Left ventricle myocardium inferior (tissue), 1 donor: ENCODE measurements at regions not wholly inside any gene's neighbourhood (a gene's known extent, or its start where the extent isn't known, plus 50 kb on each side); places are given as distances from the start of the nearest gene placed in this dataset.
A peak's percentile ranks its signal among the peaks of the same experiment; 100 is the strongest.

ENCODE experiments used
- DNase-seq: peaks from one replicate; pipeline ENCODE4 v3.0.0-alpha.2; 2020
- H3K27ac ChIP-seq: fragments of 200-600 bp; replicated peaks from 2 replicates; pipeline ENCODE4 v1.8.0; 2021
- H3K27me3 ChIP-seq: fragments of 200-600 bp; 2 replicates; pipeline ENCODE4 v1.8.0; 2021; ENCODE audit warnings: low read depth
- H3K36me3 ChIP-seq: fragments of 200-600 bp; 2 replicates; pipeline ENCODE4 v1.8.0; 2021
- H3K4me1 ChIP-seq: fragments of 200-600 bp; 2 replicates; pipeline ENCODE4 v1.8.0; 2021
- H3K4me3 ChIP-seq: fragments of 200-600 bp; 2 replicates; pipeline ENCODE4 v1.8.0; 2021; ENCODE audit warnings: mild to moderate bottlenecking, moderate library complexity
- H3K9me3 ChIP-seq: fragments of 200-600 bp; replicated peaks from 2 replicates; pipeline ENCODE4 v1.8.0; 2021
- intact Hi-C: fragments of 100-400 bp; cut with micrococcal nuclease; formaldehyde crosslinking; loops from one replicate; pipeline ENCODE4 v1.11.0; 2022
- TF ChIP-seq, protein P1 (sequence below): fragments of 200-600 bp; IDR thresholded peaks from 2 replicates; pipeline ENCODE4 v1.8.0; 2021; ENCODE audit warnings: antibody characterized with exemption, mild to moderate bottlenecking, borderline replicate concordance
- donor health status: DM: no; HTN: yes; CAD: no; lungs with severe emphysema.

GRCh38 chr17:68134046-68134637, 98.6 kb downstream of the KPNA2 start:
- no peak for DNase-seq
- TF ChIP-seq, protein P1, sequence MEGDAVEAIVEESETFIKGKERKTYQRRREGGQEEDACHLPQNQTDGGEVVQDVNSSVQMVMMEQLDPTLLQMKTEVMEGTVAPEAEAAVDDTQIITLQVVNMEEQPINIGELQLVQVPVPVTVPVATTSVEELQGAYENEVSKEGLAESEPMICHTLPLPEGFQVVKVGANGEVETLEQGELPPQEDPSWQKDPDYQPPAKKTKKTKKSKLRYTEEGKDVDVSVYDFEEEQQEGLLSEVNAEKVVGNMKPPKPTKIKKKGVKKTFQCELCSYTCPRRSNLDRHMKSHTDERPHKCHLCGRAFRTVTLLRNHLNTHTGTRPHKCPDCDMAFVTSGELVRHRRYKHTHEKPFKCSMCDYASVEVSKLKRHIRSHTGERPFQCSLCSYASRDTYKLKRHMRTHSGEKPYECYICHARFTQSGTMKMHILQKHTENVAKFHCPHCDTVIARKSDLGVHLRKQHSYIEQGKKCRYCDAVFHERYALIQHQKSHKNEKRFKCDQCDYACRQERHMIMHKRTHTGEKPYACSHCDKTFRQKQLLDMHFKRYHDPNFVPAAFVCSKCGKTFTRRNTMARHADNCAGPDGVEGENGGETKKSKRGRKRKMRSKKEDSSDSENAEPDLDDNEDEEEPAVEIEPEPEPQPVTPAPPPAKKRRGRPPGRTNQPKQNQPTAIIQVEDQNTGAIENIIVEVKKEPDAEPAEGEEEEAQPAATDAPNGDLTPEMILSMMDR, result no peak
- intact Hi-C loops, result no loop called here
- Histone ChIP-seq H3K27ac (peak overlapping the region; percentile 72), H3K9me3 (no peaks in the 10 kb centered on the region), H3K27me3 (no peaks in the 10 kb centered on the region), H3K4me1 (peaks cover 27% of the 10 kb centered on the region), H3K4me3 (no peak overlapping the region), H3K36me3 (peaks cover 22% of the 10 kb centered on the region)

GRCh38 chr17:68134731-68135130, 99.2 kb downstream of the KPNA2 start:
- TF ChIP-seq, protein P1, result no peak
- intact Hi-C loops, result no loop called here

DNA sequence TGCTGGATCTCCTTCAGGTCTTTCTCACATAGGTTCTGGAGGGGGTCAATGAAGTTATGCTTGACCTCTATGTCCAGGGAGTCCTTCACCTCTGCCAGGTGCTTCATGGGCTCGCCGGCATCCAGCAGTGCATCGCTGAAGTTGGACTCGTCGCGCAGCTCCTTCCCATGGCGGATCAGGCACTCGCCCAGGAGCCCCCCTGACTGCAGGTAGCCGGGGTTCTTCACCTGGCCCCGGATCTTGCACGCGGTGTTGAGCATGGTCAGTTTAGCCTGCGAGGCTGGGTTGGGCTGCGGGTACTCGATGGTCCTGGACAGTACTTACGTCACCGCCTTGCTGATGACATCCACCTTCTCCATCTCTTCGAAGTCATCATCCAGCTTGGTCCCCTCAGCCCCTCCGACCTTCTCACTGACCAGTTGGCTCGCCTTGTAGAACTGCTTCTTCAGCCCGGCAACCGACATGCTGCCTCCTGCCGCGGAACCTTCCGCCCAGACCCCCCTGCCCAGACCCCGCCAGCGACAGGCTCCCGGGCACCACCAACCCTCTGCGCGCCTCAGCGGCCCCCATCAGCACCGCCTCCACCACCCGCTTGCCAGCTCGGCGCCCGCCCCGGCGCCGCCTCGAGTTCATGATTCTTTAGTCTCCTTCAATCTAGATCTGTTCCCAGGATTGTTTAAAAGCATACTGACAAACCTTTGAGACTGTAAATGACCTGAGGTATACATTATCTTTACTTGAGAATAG, 99.8 kb downstream of the KPNA2 start:
- intact Hi-C loops, result no loop called here
- Histone ChIP-seq H3K4me1 (peaks cover 15% of the 10 kb centered on the region), H3K27me3 (no peaks in the 10 kb centered on the region), H3K36me3 (peaks cover 22% of the 10 kb centered on the region), H3K9me3 (no peaks in the 10 kb centered on the region), H3K27ac (no peak overlapping the region), H3K4me3 (no peak overlapping the region)
- TF ChIP-seq, protein P1, result no peak
- no peak for DNase-seq

More at GRCh38 chr17:68134731-68135130, 99.2 kb downstream of the KPNA2 start:
- Histone ChIP-seq H3K4me1 (peaks cover 21% of the 10 kb centered on the region), H3K27me3 (no peaks in the 10 kb centered on the region), H3K36me3 (peaks cover 22% of the 10 kb centered on the region), H3K27ac (no peak overlapping the region), H3K9me3 (no peaks in the 10 kb centered on the region), H3K4me3 (no peak overlapping the region)
- DNase-seq, result no peak

DNA sequence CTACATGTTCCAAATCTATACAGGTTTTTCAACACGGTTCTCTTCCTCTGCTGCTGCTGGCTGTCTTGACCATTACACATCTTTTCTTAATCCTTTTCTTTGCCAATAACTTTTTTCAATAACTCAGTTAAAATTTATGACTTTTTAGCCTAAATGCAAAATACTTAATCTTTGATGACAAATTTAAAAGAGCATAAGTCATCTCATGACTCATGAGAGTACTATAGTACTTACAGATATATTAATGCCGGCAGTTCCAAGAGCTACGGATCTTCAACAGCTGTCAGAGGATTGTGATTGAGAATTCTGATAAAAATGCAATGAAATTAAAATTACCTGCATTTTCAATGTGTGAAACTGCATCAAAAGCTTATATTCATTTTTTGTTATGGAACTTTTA, 105.5 kb downstream of the KPNA2 start:
- intact Hi-C loops, result no loop called here
- H3K27ac ChIP-seq, result no peak overlapping the region
- no peaks in the 10 kb centered on the region for H3K27me3 ChIP-seq
- H3K4me3 ChIP-seq, result no peak overlapping the region
- H3K4me1 ChIP-seq, result no peaks in the 10 kb centered on the region
- H3K36me3 ChIP-seq, result no peaks in the 10 kb centered on the region
- no peak for DNase-seq
- TF ChIP-seq, protein P1, result no peak
- no peaks in the 10 kb centered on the region for H3K9me3 ChIP-seq

GRCh38 chr17:68142595-68142994, 105.2 kb upstream of the AMZ2 start:
- Histone ChIP-seq H3K27ac (no peak overlapping the region), H3K4me1 (no peaks in the 10 kb centered on the region), H3K36me3 (no peaks in the 10 kb centered on the region), H3K4me3 (no peak overlapping the region), H3K27me3 (no peaks in the 10 kb centered on the region), H3K9me3 (no peaks in the 10 kb centered on the region)
- DNase-seq, result no peak
- intact Hi-C loops, result no loop called here
- TF ChIP-seq, protein P1, result no peak
